Upper lobe of left lung (tissue), 6 donors: ENCODE measurements at regions not wholly inside any gene's neighbourhood (a gene's known extent, or its start where the extent isn't known, plus 50 kb on each side); places are given as distances from the start of the nearest gene placed in this dataset.

ENCODE experiments used
- ATAC-seq, 2 donors: fragments of 200-7000 bp; cut with Tn5 transposase; one replicate each; pipeline ENCODE4 v1.9.1; 2022; ENCODE audit warnings: mild to moderate bottlenecking in 2 of 2, moderate library complexity in 2 of 2; ENCODE audit not compliant: low FRiP score in 2 of 2
- DNase-seq, 2 donors: peaks; one replicate each; pipeline ENCODE4 v3.0.0-alpha.2; 2019 to 2020
- H3K27ac ChIP-seq, 4 donors: fragments of 200-600 bp; sonication (generic); one replicate each; pipeline ENCODE4 v1.5.1; 2016 to 2019
- H3K27me3 ChIP-seq, 4 donors: fragments of 200-600 bp; sonication (generic); one replicate each; pipeline ENCODE4 v1.5.1; 2017 to 2019
- H3K36me3 ChIP-seq, 4 donors: fragments of 200-600 bp; sonication (generic); one replicate each; pipeline ENCODE4 v1.5.1; 2016 to 2019
- H3K4me1 ChIP-seq, 4 donors: fragments of 200-600 bp; sonication (generic); one replicate each; pipeline ENCODE4 v1.5.1; 2018 to 2019
- H3K4me3 ChIP-seq, 4 donors: fragments of 200-600 bp; sonication (generic); one replicate each; pipeline ENCODE4 v1.5.1; 2017 to 2019; ENCODE audit warnings: mild to moderate bottlenecking in 2 of 4, moderate library complexity in 1 of 4
- H3K9me3 ChIP-seq, 4 donors: fragments of 200-600 bp; sonication (generic); one replicate each; pipeline ENCODE4 v1.5.1; 2018 to 2019
- EP300 ChIP-seq, 4 donors: sonication (generic); formaldehyde crosslinking; IDR thresholded peaks; one replicate each; pipeline ENCODE4 v1.5.1; 2017; ENCODE audit warnings: antibody characterized with exemption in 4 of 4, control low read depth in 2 of 4
- POLR2A ChIP-seq, 4 donors: fragments of 450-650 bp; IDR thresholded peaks; one replicate each; pipeline ENCODE4 v1.5.1; 2016 to 2017; ENCODE audit warnings: antibody characterized with exemption in 4 of 4, mild to moderate bottlenecking in 2 of 4
- POLR2AphosphoS5 ChIP-seq, 2 donors: sonication (generic); formaldehyde crosslinking; IDR thresholded peaks; one replicate each; pipeline ENCODE4 v1.5.1; 2017; ENCODE audit warnings: antibody characterized with exemption in 2 of 2
- WGBS, 2 donors: methylation state at CpG; one replicate each; pipeline ENCODE4 v1.1.5; 2017 to 2018; 5-methylcytosine and 5-hydroxymethylcytosine counted together
- TF ChIP-seq, protein P1 (sequence below), 6 experiments: fragments of 450-650 bp in 4 of 6; fragments of 200-600 bp in 2 of 6; sonication (generic) in 2 of 6; IDR thresholded peaks; one replicate each; pipeline ENCODE4 v1.5.1; 2016 to 2019; ENCODE audit warnings: antibody characterized with exemption in 6 of 6
- donor health status: DM: no; HTN: no; CAD: no; lungs with moderate emphysema.
- donor health status: DM: no; HTN: yes; CAD: no; lungs with severe emphysema.

DNA sequence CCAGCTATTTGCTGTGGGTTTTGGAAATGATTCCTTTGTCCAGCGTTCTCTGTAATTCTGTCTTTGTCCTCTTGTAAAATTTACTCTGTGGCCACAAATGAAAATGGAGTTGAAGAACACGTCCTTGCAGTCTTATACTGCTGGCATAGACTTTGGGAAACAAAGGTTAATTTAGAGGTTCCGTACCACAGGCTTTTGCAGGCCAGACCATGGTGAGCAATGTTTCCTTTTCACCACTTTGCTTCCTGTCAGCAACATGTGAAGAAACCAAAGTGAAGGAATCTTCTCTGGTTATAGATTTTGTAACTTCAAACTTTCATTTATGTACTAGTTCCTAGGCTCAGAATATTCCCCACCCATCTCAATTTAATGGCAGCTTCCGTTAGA lies 488.5 kb downstream of the MDFIC start:
- H3K4me3 ChIP-seq = no peak overlapping the region
- H3K9me3 ChIP-seq = no peaks in the 10 kb centered on the region
- H3K27me3 ChIP-seq = no peaks in the 10 kb centered on the region
- H3K4me1 ChIP-seq = no peaks in the 10 kb centered on the region
- no peaks in the 10 kb centered on the region for H3K36me3 ChIP-seq
- no peak for DNase-seq
- no peak overlapping the region for H3K27ac ChIP-seq
- peak in 1 of 2 donors; percentile 46 for ATAC-seq
- 67 to 73% methylated on average over 4 of the region's 4 CpGs for WGBS, 2 donors
- TF ChIP-seq POLR2AphosphoS5 (IDR thresholded peaks at IDR 0.05) (no peak), POLR2A (IDR thresholded peaks at IDR 0.05) (no peak)

DNA sequence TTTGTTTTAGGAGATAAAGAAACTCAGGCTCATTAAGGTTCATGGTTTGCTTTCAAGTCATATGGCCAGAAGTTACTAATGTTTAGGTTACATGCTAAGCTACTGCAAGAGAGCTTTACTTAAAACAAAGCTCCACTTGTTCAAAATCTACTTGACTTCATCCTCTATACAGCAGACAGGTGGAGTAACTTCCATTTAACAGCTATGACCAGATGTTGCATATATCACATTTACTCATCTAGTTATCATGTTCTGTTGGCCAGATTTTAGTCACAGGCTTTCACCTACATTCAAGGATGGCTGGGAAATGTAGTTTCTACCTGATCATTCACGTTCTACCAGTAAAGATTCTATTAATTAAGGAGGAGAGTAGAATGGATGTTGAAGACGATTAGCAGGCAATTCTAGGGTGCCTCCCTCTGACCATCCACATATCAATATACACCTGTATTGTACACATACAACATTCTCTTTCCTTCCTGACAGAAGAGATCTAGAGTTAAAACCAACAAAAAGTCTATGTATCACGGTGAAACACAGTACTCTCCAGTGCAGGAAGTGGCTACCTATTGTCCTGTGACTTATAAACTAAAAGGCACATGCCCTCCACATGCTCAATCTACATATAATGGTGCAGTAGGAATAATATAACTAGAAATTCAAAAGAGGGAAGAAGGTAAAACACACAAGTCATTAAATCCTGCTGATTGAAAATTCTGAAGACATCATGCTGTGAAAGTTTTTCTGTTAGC lies 488.0 kb downstream of the MDFIC start:
- Histone ChIP-seq H3K36me3 (no peaks in the 10 kb centered on the region), H3K27me3 (no peaks in the 10 kb centered on the region), H3K27ac (no peak overlapping the region), H3K4me3 (no peak overlapping the region), H3K4me1 (no peaks in the 10 kb centered on the region), H3K9me3 (no peaks in the 10 kb centered on the region)
- DNase-seq = no peak
- WGBS, 2 donors = 62 to 72% methylated on average over 3 of the region's 3 CpGs
- no peak for ATAC-seq
- TF ChIP-seq, protein P1, sequence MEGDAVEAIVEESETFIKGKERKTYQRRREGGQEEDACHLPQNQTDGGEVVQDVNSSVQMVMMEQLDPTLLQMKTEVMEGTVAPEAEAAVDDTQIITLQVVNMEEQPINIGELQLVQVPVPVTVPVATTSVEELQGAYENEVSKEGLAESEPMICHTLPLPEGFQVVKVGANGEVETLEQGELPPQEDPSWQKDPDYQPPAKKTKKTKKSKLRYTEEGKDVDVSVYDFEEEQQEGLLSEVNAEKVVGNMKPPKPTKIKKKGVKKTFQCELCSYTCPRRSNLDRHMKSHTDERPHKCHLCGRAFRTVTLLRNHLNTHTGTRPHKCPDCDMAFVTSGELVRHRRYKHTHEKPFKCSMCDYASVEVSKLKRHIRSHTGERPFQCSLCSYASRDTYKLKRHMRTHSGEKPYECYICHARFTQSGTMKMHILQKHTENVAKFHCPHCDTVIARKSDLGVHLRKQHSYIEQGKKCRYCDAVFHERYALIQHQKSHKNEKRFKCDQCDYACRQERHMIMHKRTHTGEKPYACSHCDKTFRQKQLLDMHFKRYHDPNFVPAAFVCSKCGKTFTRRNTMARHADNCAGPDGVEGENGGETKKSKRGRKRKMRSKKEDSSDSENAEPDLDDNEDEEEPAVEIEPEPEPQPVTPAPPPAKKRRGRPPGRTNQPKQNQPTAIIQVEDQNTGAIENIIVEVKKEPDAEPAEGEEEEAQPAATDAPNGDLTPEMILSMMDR (IDR thresholded peaks at IDR 0.05) = no peak
- TF ChIP-seq EP300 (IDR thresholded peaks at IDR 0.05) (no peak), POLR2AphosphoS5 (IDR thresholded peaks at IDR 0.05) (no peak), POLR2A (IDR thresholded peaks at IDR 0.05) (no peak)

DNA sequence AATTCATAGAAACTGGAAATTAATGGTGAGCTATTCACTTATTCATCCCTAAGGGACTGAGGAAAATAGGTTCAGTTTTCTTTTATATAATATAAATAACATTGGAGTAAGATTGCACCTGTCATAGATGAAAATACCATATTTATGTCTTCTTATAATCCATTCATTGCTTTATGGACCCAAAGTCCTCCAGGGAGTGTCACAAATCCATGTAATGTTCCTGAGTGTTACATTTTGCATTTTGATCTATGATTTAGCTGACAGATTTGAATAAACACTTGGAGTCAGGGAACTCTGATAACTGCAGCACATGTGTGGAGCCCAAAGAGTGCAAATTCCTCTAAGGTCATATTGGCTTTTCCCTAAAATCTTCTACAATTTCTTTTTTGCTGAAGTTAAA lies 484.3 kb downstream of the MDFIC start:
- Histone ChIP-seq H3K27ac (no peak overlapping the region), H3K4me1 (no peaks in the 10 kb centered on the region), H3K36me3 (no peaks in the 10 kb centered on the region), H3K9me3 (no peaks in the 10 kb centered on the region), H3K27me3 (no peaks in the 10 kb centered on the region), H3K4me3 (no peak overlapping the region)
- TF ChIP-seq POLR2AphosphoS5 (IDR thresholded peaks at IDR 0.05) = no peak
- TF ChIP-seq POLR2A (IDR thresholded peaks at IDR 0.05) = no peak
- no peak for DNase-seq
- ATAC-seq = no peak

DNA sequence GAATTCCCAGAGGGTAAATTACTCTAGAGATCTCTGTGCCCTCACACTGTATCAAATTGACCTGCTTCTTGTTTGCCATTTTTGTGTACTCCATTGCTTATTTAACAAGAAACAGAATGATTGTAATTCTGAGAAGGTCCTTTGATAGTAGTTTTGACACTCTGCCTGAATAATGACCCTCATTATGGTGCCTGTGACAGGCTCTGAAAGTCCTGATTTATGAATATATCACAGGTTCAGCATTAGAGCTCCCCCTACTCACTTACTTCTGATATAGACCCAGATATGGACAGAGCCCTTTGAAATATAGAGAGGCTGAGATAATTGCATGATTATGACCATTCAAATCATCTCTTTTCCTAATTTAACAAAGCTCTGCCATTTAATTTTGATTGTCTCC lies 465.2 kb downstream of the MDFIC start:
- ATAC-seq (no peak), DNase-seq (no peak)
- TF ChIP-seq, protein P1 (IDR thresholded peaks at IDR 0.05) = no peak
- TF ChIP-seq EP300 (IDR thresholded peaks at IDR 0.05) (no peak), POLR2AphosphoS5 (IDR thresholded peaks at IDR 0.05) (no peak), POLR2A (IDR thresholded peaks at IDR 0.05) (no peak)
- H3K27ac ChIP-seq = no peak overlapping the region
- H3K4me3 ChIP-seq = no peak overlapping the region
- H3K9me3 ChIP-seq = no peaks in the 10 kb centered on the region
- H3K36me3 ChIP-seq = no peaks in the 10 kb centered on the region
- H3K27me3 ChIP-seq = no peaks in the 10 kb centered on the region
- no peaks in the 10 kb centered on the region for H3K4me1 ChIP-seq

DNA sequence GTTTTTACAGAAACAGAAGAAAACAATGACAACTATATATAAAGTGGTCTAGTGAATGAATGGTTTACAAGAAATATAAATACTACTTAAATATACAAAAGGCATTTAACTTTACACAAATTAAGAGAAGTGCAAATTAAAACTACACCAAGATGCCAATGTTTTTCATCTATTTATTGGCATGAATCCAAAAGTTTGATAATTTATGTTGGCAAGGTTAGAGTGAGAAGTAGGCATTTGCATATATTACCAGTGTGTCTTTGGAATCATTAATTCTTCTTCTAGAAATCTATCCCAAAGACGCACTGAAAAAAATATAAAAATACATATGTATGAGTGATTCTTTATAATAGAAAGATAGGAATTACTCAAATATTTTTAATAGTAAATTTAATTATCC lies 457.4 kb downstream of the MDFIC start:
- Histone ChIP-seq H3K9me3 (no peaks in the 10 kb centered on the region), H3K4me3 (no peak overlapping the region), H3K27ac (no peak overlapping the region), H3K4me1 (no peaks in the 10 kb centered on the region), H3K27me3 (no peaks in the 10 kb centered on the region), H3K36me3 (no peaks in the 10 kb centered on the region)
- DNase-seq = no peak
- 97% methylated on average over 1 of the region's 1 CpG for WGBS, 2 donors
- TF ChIP-seq POLR2AphosphoS5 (IDR thresholded peaks at IDR 0.05) (no peak), POLR2A (IDR thresholded peaks at IDR 0.05) (no peak), EP300 (IDR thresholded peaks at IDR 0.05) (no peak)
- TF ChIP-seq, protein P1 (IDR thresholded peaks at IDR 0.05) = no peak
- no peak for ATAC-seq

DNA sequence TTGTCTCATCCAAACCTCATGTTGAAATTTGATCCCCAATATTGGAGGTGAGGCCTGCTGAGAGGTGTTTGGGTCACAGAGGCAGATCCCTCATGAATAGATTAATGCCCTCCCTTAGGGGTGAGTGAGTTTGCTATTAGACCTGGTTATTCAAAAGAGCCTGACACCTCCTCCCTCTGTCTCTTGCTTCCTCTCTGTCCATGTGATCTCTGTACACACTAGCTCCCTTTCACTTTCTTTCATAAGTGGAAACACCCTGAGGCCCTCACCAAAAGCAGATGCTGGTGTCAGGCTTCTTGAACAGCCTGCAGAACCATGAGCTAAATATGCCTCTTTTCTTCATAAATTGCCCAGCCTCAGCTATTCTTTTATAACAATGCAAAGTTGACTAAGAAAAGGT lies 447.1 kb downstream of the MDFIC start:
- no peak for DNase-seq
- no peak overlapping the region for H3K27ac ChIP-seq
- no peaks in the 10 kb centered on the region for H3K4me1 ChIP-seq
- H3K4me3 ChIP-seq = no peak overlapping the region
- no peaks in the 10 kb centered on the region for H3K27me3 ChIP-seq
- no peak for ATAC-seq
- TF ChIP-seq, protein P1 (IDR thresholded peaks at IDR 0.05) = no peak
- TF ChIP-seq EP300 (IDR thresholded peaks at IDR 0.05) (no peak), POLR2A (IDR thresholded peaks at IDR 0.05) (no peak), POLR2AphosphoS5 (IDR thresholded peaks at IDR 0.05) (no peak)
- no peaks in the 10 kb centered on the region for H3K36me3 ChIP-seq
- H3K9me3 ChIP-seq = no peaks in the 10 kb centered on the region
